ENCODE measurements at regions not wholly inside any gene's neighbourhood (a gene's known extent, or its start where the extent isn't known, plus 50 kb on each side); places are given as distances from the start of the nearest gene placed in this dataset.

DNA sequence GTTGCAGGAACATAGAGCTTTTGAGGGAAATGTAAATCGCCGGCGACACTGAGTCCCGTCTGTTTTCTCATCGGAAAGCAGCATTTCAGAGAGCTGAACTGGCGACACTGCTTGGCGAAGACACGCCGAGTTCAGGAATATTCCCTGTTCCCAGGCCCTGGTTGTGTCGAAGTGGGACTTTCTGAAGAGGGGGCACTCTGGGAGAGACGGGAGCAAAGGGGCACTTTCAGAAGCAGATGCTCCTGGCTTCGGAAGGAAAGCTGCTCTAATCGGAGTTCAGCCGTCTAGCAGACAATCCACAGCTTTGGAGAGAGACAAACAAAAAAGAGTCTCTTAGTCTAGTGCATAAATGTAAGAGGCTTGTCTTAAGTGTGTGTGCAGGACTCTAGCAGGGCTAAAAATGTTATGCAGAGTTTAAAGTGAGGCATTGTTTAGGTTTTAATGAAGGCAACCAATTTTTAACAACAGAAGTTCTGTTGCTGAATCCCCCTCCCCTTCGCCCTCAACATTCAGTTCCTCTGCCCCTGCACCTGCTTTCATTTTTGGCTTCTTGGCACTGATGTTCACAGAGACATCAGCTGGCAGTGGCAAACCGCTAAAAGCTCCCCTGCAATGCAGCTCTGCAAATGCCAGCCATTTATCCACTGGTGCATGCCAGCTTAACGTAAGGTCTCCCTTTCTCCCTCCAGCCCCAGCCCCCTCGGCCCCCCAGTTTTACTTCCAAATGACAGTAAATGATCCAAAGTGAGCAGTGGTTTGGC, 289.5 kb upstream of the MPDZ start:
- Histone ChIP-seq H3K36me3 (ENCODE audit: control insufficient read depth in 2 of 2, extremely low read depth in 1 of 2, insufficient read depth in 2 of 2, low read length in 2 of 2) (no peaks in the 10 kb centered on the region), H3K9me3 (replicated peaks; ENCODE audit: control insufficient read depth, insufficient read depth, low read length) (no peaks in the 10 kb centered on the region), H3K9me1 (replicated peaks; ENCODE audit: control insufficient read depth, extremely low read depth, insufficient read depth, low read length) (no peaks in the 10 kb centered on the region), H3K27ac (ENCODE audit: insufficient read depth, low read depth, low read length) (peak overlapping the region; percentile 54), H3K4me2 (ENCODE audit: insufficient read depth, low read length) (peak overlapping the region; percentile 77), H3K27me3 (ENCODE audit: control insufficient read depth in 2 of 2, insufficient read depth in 2 of 2, low read length in 2 of 2) (no peaks in the 10 kb centered on the region), H3K4me1 (ENCODE audit: control insufficient read depth, extremely low read depth, insufficient read depth, low read length) (peaks cover 25% of the 10 kb centered on the region), H4K20me1 (replicated peaks; ENCODE audit: control insufficient read depth, extremely low read depth, insufficient read depth, low read length) (no peaks in the 10 kb centered on the region), H3K79me2 (ENCODE audit: control insufficient read depth, insufficient read depth, low read length) (no peaks in the 10 kb centered on the region), H3K4me3 (replicated peaks in 1 of 3; ENCODE audit: insufficient read depth in 1 of 3, low read depth in 1 of 3, low read length in 3 of 3) (peak overlapping the region in 2 of 3 experiments; percentile 3 to 45), H3K9ac (replicated peaks; ENCODE audit: extremely low read depth, insufficient read depth, low read length) (peak overlapping the region; percentile 54), H2AFZ (ENCODE audit: low read depth, low read length) (peak overlapping the region; percentile 66)
- POLR2A ChIA-PET = no interaction called here
- CTCF ChIA-PET = interaction anchor here (0.8 to 2.1 kb wide), 10 partner anchors 13 to 529 kb away, joined by 3 to 8 read pairs (median 4); no protein-coding TSS in a partner anchor
- intact Hi-C loops (cut with micrococcal nuclease) = loop anchor here (5.0 to 10.0 kb wide), 2 partner anchors 142 to 746 kb away; partner anchors contain the start of gene NFIB
- no peak for TF ChIP-seq EZH2 (IDR thresholded peaks at IDR 0.05; ENCODE audit: borderline replicate concordance, low read depth, low read length, severe bottlenecking)
- TF ChIP-seq POLR2A (IDR thresholded peaks at IDR 0.05; ENCODE audit: low read depth, low read length) = no peak
- TF ChIP-seq FOS (IDR thresholded peaks at IDR 0.05; ENCODE audit: borderline replicate concordance, insufficient read depth, low read length) = no peak
- TF ChIP-seq GATA2 (IDR thresholded peaks at IDR 0.05; ENCODE audit: insufficient read depth, insufficient read length, low read depth, low read length) = no peak
- TF ChIP-seq POLR2AphosphoS5 (IDR thresholded peaks at IDR 0.05; ENCODE audit: insufficient read depth, low read depth, low read length) = no peak
- TF ChIP-seq MYC (IDR thresholded peaks at IDR 0.05; ENCODE audit: low read depth, low read length) = no peak
- no peak for TF ChIP-seq JUN (IDR thresholded peaks at IDR 0.05; ENCODE audit: borderline replicate concordance, insufficient read depth, insufficient read length, low read depth)
- TF ChIP-seq, protein P1, sequence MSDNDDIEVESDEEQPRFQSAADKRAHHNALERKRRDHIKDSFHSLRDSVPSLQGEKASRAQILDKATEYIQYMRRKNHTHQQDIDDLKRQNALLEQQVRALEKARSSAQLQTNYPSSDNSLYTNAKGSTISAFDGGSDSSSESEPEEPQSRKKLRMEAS (IDR thresholded peaks at IDR 0.05; ENCODE audit: insufficient read depth, insufficient read length) = no peak
- TF ChIP-seq, protein P2, sequence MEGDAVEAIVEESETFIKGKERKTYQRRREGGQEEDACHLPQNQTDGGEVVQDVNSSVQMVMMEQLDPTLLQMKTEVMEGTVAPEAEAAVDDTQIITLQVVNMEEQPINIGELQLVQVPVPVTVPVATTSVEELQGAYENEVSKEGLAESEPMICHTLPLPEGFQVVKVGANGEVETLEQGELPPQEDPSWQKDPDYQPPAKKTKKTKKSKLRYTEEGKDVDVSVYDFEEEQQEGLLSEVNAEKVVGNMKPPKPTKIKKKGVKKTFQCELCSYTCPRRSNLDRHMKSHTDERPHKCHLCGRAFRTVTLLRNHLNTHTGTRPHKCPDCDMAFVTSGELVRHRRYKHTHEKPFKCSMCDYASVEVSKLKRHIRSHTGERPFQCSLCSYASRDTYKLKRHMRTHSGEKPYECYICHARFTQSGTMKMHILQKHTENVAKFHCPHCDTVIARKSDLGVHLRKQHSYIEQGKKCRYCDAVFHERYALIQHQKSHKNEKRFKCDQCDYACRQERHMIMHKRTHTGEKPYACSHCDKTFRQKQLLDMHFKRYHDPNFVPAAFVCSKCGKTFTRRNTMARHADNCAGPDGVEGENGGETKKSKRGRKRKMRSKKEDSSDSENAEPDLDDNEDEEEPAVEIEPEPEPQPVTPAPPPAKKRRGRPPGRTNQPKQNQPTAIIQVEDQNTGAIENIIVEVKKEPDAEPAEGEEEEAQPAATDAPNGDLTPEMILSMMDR (IDR thresholded peaks at IDR 0.05; ENCODE audit: extremely low read depth in 1 of 2, insufficient read depth in 1 of 2, low read depth in 1 of 2, low read length in 2 of 2) = no peak
- peak; percentile 49 for FAIRE-seq
- TSS peak; percentile 24 for BruUV-seq (replicated peaks)
- DNase-seq (ENCODE audit: low read depth, low spot score) = peak; percentile 62
- dilution Hi-C loops (cut with MboI; ENCODE audit: extremely low pct_ligation_motif_present, low sequenced_read_pairs) = no loop called here

Measured in endothelial cell of umbilical vein (primary cell).